Sciatic nerve (tissue), 2 donors: ENCODE measurements at regions not wholly inside any gene's neighbourhood (a gene's known extent, or its start where the extent isn't known, plus 50 kb on each side); places are given as distances from the start of the nearest gene placed in this dataset.
"Not testable (repeated sequence)": the region's sequence is repeated elsewhere in the genome, so short reads cannot be mapped to it uniquely, and the experiment has no call there.

ENCODE experiments used
- ATAC-seq: fragments of 200-7000 bp; cut with Tn5 transposase; one replicate; pipeline ENCODE4 v1.9.1; 2020; ENCODE audit warnings: mild to moderate bottlenecking, moderate library complexity
- DNase-seq: peaks from one replicate; pipeline ENCODE4 v3.0.0-alpha.2; 2020; ENCODE audit warnings: low spot score
- intact Hi-C: fragments of 100-400 bp; cut with DNase I; formaldehyde crosslinking; loops from one replicate; pipeline ENCODE4 v1.14.2; 2022
- donor health status: DM: no; HTN: no; CAD: no.
- donor health status: DM: no; HTN: no; CAD: no.

GRCh38 chrX:137855490-137855889 is 289.6 kb downstream of the ZIC3 start:
- intact Hi-C loops, result no loop called here
- DNase-seq (no peak), ATAC-seq (no peak)

- no peak for DNase-seq
- intact Hi-C loops, result no loop called here
- no peak for ATAC-seq
Observed at GRCh38 chrX:137858106-137858505, 292.2 kb downstream of the ZIC3 start.

- intact Hi-C loops, result no loop called here
- no peak for DNase-seq
- no peak for ATAC-seq
Observed at GRCh38 chrX:137878401-137878800, 312.5 kb downstream of the ZIC3 start.

GRCh38 chrX:137882960-137883359 is 317.0 kb downstream of the ZIC3 start:
- ATAC-seq (no peak), DNase-seq (no peak)
- intact Hi-C loops, result no loop called here

GRCh38 chrX:137884813-137885212 is 318.9 kb downstream of the ZIC3 start:
- ATAC-seq, intact Hi-C loops, DNase-seq: not testable (repeated sequence)

DNA sequence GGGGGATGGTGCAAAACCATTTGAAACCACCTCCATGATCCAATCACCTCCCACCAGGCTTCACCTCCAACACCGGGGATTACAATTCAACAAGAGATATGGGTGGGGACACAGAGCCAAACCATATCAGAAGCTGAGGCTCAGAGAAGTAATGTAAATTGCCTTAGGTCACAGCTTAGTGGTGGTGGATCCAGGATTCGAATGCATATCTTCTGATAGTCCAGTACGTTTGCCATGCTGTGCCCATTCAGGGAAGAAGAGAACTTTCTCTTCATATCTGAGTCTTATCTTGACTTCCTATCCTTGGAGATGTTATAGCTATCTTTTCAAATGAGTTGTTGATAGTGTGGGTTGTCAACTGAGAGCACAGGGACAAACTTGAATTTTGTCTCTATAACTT is 325.5 kb downstream of the ZIC3 start:
- DNase-seq (no peak), ATAC-seq (no peak)
- intact Hi-C loops, result no loop called here

- intact Hi-C loops, result no loop called here
- DNase-seq (no peak), ATAC-seq (no peak)
Observed at GRCh38 chrX:137896123-137896522, 330.2 kb downstream of the ZIC3 start.

- ATAC-seq, result no peak
- intact Hi-C loops, result no loop called here
- DNase-seq, result no peak
Observed at GRCh38 chrX:137915466-137915865, 349.5 kb downstream of the ZIC3 start.

GRCh38 chrX:137916090-137916746 is 350.3 kb downstream of the ZIC3 start:
- no peak for ATAC-seq
- intact Hi-C loops, result no loop called here

GRCh38 chrX:137926090-137926489 is 360.2 kb downstream of the ZIC3 start:
- intact Hi-C loops, result no loop called here
- ATAC-seq (no peak), DNase-seq (no peak)

More at GRCh38 chrX:137916090-137916746, 350.3 kb downstream of the ZIC3 start:
- no peak for DNase-seq

- ATAC-seq, result no peak
- intact Hi-C loops, result no loop called here
Observed at GRCh38 chrX:137929951-137930350, 364.0 kb downstream of the ZIC3 start.

DNA sequence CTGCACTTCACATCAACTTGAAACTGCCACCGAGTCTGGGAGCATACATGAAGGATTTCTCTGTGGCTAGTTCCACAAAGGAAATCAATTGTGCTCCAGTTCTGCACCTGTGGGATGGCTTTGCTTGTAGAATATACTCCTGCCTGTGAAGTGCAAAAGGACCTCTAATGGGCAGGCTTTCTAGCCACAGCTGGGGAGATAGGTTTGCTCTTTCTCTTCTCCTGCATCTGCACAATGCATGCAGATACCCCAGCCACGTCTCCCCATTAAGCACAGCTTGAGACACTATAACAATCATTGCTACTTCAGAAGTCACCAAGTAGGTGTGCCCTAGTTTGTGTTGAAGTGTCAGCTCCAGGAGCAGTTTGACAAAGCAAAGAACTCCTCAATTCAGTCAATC is 364.6 kb downstream of the ZIC3 start:
- ATAC-seq (no peak), DNase-seq (no peak)
- intact Hi-C loops, result no loop called here

More at GRCh38 chrX:137929951-137930350, 364.0 kb downstream of the ZIC3 start:
- DNase-seq, result no peak

GRCh38 chrX:137934214-137934613 is 368.3 kb downstream of the ZIC3 start:
- DNase-seq, ATAC-seq, intact Hi-C loops: not testable (repeated sequence)

DNA sequence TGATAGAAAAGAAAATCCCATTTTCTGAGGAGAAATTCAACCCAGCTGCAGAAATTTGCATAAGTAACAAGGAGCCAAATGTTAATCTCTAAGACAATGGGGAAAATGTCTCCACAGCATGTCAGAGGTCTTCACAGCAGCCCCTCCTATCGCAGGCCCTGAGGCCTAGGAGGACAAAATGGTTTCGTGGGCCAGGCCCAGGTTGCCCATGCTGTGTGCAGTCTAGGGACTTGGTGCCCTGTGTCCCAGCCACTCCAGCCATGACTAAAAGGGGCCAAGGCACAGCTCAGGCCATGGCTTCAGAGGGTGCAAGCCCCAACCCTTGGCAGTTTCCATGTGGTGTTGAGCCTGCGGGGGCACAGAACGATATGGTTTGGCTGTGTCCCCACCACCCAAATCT is 369.0 kb downstream of the ZIC3 start:
- not testable (repeated sequence) for DNase-seq, ATAC-seq

DNA sequence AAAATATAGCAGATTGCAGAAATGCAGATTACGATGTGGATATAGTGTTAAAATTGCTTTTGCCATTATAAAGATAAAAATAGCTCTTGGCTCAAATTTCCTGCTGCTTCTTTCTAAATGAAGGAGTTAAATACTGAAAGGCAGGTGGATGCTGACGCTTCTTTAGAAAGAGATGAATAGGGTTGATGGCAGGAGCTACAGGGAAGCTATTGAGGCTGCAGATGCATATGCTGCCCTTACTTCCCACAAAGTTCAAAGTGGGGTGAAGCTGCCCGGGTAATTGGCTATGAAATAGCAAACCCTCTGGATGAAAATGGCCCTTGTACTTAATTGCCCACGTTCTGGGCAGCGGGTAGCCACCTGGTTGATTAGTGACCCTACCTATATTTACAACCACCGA is 379.5 kb downstream of the ZIC3 start:
- no peak for ATAC-seq
- intact Hi-C loops, result no loop called here
- no peak for DNase-seq

More for the DNA sequence above, 369.0 kb downstream of the ZIC3 start:
- intact Hi-C loops, result not testable (repeated sequence)

- DNase-seq (no peak), ATAC-seq (no peak)
- intact Hi-C loops, result no loop called here
Observed at GRCh38 chrX:137969191-137969590, 403.3 kb downstream of the ZIC3 start.

DNA sequence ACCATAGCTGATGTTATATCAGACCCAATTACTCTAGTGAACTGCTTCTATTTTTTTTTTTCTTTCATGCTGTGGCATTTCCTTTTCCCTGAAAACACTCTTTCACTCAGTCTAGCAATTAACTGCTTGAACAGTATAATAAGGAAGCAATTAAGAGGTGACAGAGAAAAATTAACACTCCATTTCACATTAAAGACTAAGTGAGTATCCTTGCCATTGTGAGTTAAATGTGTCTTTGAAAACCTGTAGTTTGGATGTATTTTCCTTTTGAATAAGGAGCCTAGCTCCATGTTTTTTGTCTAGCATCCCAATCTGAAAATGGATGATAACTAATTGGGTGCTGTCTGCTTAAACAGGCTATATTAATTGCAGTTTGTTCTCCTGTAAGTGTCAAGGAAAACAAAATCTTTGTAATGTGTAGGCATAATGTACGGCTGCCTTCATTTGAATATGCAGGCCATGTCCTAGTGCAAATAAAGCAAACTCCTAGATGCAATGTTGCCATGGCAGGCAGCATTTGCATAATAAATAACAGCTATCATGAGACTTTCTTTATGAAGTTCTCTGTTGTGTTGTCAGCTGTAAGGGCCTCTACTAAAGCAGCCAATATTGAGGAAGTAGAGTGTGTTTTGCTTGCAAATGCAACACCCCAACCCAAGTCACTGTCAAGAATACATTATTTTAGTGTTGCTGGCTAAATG is 416.7 kb downstream of the ZIC3 start:
- intact Hi-C loops, result no loop called here
- no peak for DNase-seq
- no peak for ATAC-seq

DNA sequence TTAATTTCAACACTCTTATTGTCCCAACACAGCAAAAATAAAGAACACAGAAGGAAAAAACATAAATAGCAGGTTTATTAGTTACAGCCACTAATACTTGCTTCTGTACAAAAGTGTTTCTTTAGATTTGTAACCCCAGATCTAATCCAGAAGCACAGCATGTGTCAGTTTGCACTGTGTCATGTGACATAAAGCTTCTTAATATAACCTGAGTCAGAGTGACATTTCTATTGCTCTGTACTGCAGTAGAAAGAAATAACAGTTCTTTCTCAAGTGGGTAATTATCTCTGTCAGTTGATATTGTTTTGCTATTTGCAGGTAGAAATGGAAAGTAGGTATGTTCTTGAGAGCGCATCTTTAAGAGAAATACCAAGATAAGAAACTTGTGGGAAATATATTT is 422.5 kb downstream of the ZIC3 start:
- ATAC-seq (no peak), DNase-seq (no peak)
- intact Hi-C loops, result no loop called here

DNA sequence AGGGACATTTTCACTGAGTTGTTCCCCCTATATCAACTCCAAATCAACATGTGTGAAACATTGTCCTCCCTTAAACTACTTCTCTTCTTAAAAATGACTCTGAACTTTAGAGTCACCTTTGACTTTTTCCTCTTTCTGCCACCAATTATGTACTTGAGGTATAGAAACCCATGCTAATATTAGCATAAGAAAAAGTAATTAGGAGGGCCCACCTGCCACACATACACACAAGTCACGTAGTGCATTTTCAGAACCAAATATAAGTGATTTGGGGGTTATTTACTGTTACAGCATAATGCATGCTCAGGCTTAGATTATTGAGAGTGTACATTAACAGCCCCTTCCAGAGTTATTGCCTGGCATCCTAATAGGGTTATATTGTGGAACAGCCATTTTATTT is 432.7 kb downstream of the ZIC3 start:
- ATAC-seq (no peak), DNase-seq (no peak)
- intact Hi-C loops, result no loop called here

DNA sequence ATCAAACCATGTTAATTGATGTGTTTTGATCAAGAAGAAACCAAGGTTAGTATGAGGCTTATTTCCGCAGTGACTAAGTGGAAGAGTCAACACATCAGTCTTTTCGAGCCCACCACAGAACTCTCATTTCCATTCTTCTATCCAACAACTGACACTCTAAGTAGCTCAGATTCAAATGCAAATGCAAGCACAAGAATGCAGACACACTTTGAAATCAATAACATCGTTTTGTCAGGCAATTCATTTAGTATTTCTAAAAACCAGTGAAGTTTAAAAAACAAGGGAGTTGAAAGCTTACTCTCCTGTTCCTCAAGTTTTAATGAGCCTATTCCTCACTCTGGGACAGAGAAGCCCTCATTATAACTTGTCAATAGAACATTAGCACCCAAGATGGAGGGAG is 433.1 kb downstream of the ZIC3 start:
- DNase-seq (no peak), ATAC-seq (no peak)
- intact Hi-C loops, result no loop called here

DNA sequence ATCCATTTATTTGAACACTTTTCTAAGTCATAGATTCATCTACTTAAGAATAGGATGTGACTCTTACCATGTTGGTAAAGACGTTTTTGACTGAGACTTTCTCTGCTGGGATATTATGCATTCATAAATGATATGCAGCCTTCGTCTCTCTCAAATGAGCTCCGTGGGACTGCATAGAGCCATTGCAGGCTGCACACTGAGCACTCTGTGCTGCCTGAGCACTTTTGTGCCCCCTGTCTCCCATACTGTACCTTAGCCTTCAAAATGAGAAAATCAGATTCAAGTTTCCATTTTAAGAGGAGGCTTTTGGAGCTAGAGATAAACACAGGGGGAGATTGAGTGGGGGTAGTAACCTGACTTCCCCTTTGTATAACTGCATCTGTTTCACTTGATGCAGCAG is 433.6 kb downstream of the ZIC3 start:
- ATAC-seq (no peak), DNase-seq (no peak)
- intact Hi-C loops, result no loop called here
